ENCODE measurements at regions not wholly inside any gene's neighbourhood (a gene's known extent, or its start where the extent isn't known, plus 50 kb on each side); places are given as distances from the start of the nearest gene placed in this dataset.

- Histone ChIP-seq H3K4me2 (ENCODE audit: low read length) (no peak overlapping the region), H3K27me3 (ENCODE audit: control insufficient read depth, low read length) (no peaks in the 10 kb centered on the region), H3K79me2 (ENCODE audit: control insufficient read depth, low read length) (no peaks in the 10 kb centered on the region), H3K27ac (ENCODE audit: low read depth, low read length) (no peak overlapping the region), H3K9me3 (ENCODE audit: control insufficient read depth, insufficient read depth, low read length) (no peaks in the 10 kb centered on the region), H3K36me3 (ENCODE audit: control insufficient read depth, low read length) (no peaks in the 10 kb centered on the region), H3K4me3 (ENCODE audit: low read length) (no peak overlapping the region), H4K20me1 (ENCODE audit: control insufficient read depth, insufficient read depth, low read depth, low read length) (no peaks in the 10 kb centered on the region), H3F3A (ENCODE audit: control insufficient read depth, insufficient read depth) (no peaks in the 10 kb centered on the region), H3K4me1 (ENCODE audit: control insufficient read depth, low read length) (no peaks in the 10 kb centered on the region), H3K9me2 (replicated peaks; ENCODE audit: control insufficient read depth, low read length) (no peaks in the 10 kb centered on the region)
- TF ChIP-seq EZH2phosphoT487 (IDR thresholded peaks at IDR 0.05; ENCODE audit: borderline replicate concordance, low read length) (no peak), CTCF (IDR thresholded peaks at IDR 0.05; ENCODE audit: low read depth, low read length, poor library complexity, severe bottlenecking) (no peak)
Measured at GRCh38 chr20:43304598-43304997, 114.9 kb upstream of the PTPRT start.

- no peak for TF ChIP-seq CTCF (IDR thresholded peaks at IDR 0.05; ENCODE audit: low read depth, low read length, poor library complexity, severe bottlenecking)
- TF ChIP-seq EZH2phosphoT487 (IDR thresholded peaks at IDR 0.05; ENCODE audit: borderline replicate concordance, low read length) = no peak
- no peak overlapping the region for H3K27ac ChIP-seq (ENCODE audit: low read depth, low read length)
- H3K27me3 ChIP-seq (ENCODE audit: control insufficient read depth, low read length) = no peaks in the 10 kb centered on the region
- H3F3A ChIP-seq (ENCODE audit: control insufficient read depth, insufficient read depth) = no peaks in the 10 kb centered on the region
- H3K4me2 ChIP-seq (ENCODE audit: low read length) = no peak overlapping the region
- H3K9me2 ChIP-seq (replicated peaks; ENCODE audit: control insufficient read depth, low read length) = no peaks in the 10 kb centered on the region
- H3K79me2 ChIP-seq (ENCODE audit: control insufficient read depth, low read length) = no peaks in the 10 kb centered on the region
- no peaks in the 10 kb centered on the region for H4K20me1 ChIP-seq (ENCODE audit: control insufficient read depth, insufficient read depth, low read depth, low read length)
- no peak overlapping the region for H3K4me3 ChIP-seq (ENCODE audit: low read length)
- H3K4me1 ChIP-seq (ENCODE audit: control insufficient read depth, low read length) = no peaks in the 10 kb centered on the region
- no peaks in the 10 kb centered on the region for H3K9me3 ChIP-seq (ENCODE audit: control insufficient read depth, insufficient read depth, low read length)
- H3K36me3 ChIP-seq (ENCODE audit: control insufficient read depth, low read length) = no peaks in the 10 kb centered on the region
Measured at GRCh38 chr20:43302936-43303335, 113.2 kb upstream of the PTPRT start.

GRCh38 chr20:43300901-43301300 is 111.2 kb upstream of the PTPRT start:
- H3K9me2 ChIP-seq (replicated peaks; ENCODE audit: control insufficient read depth, low read length) = no peaks in the 10 kb centered on the region
- no peaks in the 10 kb centered on the region for H3K79me2 ChIP-seq (ENCODE audit: control insufficient read depth, low read length)
- no peak overlapping the region for H3K4me3 ChIP-seq (ENCODE audit: low read length)
- no peaks in the 10 kb centered on the region for H4K20me1 ChIP-seq (ENCODE audit: control insufficient read depth, insufficient read depth, low read depth, low read length)
- no peaks in the 10 kb centered on the region for H3F3A ChIP-seq (ENCODE audit: control insufficient read depth, insufficient read depth)
- no peak for TF ChIP-seq EZH2phosphoT487 (IDR thresholded peaks at IDR 0.05; ENCODE audit: borderline replicate concordance, low read length)
- no peak for TF ChIP-seq CTCF (IDR thresholded peaks at IDR 0.05; ENCODE audit: low read depth, low read length, poor library complexity, severe bottlenecking)
- no peaks in the 10 kb centered on the region for H3K27me3 ChIP-seq (ENCODE audit: control insufficient read depth, low read length)
- H3K4me2 ChIP-seq (ENCODE audit: low read length) = no peak overlapping the region
- H3K36me3 ChIP-seq (ENCODE audit: control insufficient read depth, low read length) = no peaks in the 10 kb centered on the region
- no peaks in the 10 kb centered on the region for H3K4me1 ChIP-seq (ENCODE audit: control insufficient read depth, low read length)
- no peaks in the 10 kb centered on the region for H3K9me3 ChIP-seq (ENCODE audit: control insufficient read depth, insufficient read depth, low read length)
- H3K27ac ChIP-seq (ENCODE audit: low read depth, low read length) = no peak overlapping the region

GRCh38 chr20:43295781-43296180 is 106.1 kb upstream of the PTPRT start:
- no peaks in the 10 kb centered on the region for H4K20me1 ChIP-seq (ENCODE audit: control insufficient read depth, insufficient read depth, low read depth, low read length)
- H3K9me2 ChIP-seq (replicated peaks; ENCODE audit: control insufficient read depth, low read length) = no peaks in the 10 kb centered on the region
- H3K27me3 ChIP-seq (ENCODE audit: control insufficient read depth, low read length) = no peaks in the 10 kb centered on the region
- TF ChIP-seq EZH2phosphoT487 (IDR thresholded peaks at IDR 0.05; ENCODE audit: borderline replicate concordance, low read length) (no peak), CTCF (IDR thresholded peaks at IDR 0.05; ENCODE audit: low read depth, low read length, poor library complexity, severe bottlenecking) (no peak)
- H3K27ac ChIP-seq (ENCODE audit: low read depth, low read length) = no peak overlapping the region
- no peaks in the 10 kb centered on the region for H3K4me1 ChIP-seq (ENCODE audit: control insufficient read depth, low read length)
- no peak overlapping the region for H3K4me3 ChIP-seq (ENCODE audit: low read length)
- H3F3A ChIP-seq (ENCODE audit: control insufficient read depth, insufficient read depth) = no peaks in the 10 kb centered on the region
- no peaks in the 10 kb centered on the region for H3K9me3 ChIP-seq (ENCODE audit: control insufficient read depth, insufficient read depth, low read length)
- no peaks in the 10 kb centered on the region for H3K79me2 ChIP-seq (ENCODE audit: control insufficient read depth, low read length)
- no peak overlapping the region for H3K4me2 ChIP-seq (ENCODE audit: low read length)
- H3K36me3 ChIP-seq (ENCODE audit: control insufficient read depth, low read length) = no peaks in the 10 kb centered on the region
